ENCODE measurements at regions not wholly inside any gene's neighbourhood (a gene's known extent, or its start where the extent isn't known, plus 50 kb on each side); places are given as distances from the start of the nearest gene placed in this dataset.

DNA sequence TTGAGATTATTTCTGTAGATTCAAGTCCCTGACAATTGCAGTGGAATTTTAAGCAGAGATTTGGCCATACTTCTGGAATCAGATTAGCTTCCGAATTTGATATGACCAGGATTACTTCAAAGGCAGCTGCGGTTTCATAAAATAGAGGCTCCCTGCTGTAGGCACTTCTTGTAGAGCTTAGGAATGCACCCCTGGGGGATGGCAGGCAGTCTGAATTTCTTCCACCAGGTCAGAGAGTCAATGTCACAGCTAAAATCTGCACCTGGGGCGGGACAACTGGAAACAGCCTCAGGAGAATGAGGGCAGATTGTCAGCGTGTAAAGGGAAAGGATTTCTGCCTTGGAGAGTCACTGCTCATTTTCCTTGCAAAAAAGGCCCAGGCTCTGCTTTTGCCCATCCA lies 182.6 kb downstream of the ARRDC4 start:
- H3K4me3 ChIP-seq (ENCODE audit: low read length) = no peak overlapping the region
- TF ChIP-seq, protein P1, sequence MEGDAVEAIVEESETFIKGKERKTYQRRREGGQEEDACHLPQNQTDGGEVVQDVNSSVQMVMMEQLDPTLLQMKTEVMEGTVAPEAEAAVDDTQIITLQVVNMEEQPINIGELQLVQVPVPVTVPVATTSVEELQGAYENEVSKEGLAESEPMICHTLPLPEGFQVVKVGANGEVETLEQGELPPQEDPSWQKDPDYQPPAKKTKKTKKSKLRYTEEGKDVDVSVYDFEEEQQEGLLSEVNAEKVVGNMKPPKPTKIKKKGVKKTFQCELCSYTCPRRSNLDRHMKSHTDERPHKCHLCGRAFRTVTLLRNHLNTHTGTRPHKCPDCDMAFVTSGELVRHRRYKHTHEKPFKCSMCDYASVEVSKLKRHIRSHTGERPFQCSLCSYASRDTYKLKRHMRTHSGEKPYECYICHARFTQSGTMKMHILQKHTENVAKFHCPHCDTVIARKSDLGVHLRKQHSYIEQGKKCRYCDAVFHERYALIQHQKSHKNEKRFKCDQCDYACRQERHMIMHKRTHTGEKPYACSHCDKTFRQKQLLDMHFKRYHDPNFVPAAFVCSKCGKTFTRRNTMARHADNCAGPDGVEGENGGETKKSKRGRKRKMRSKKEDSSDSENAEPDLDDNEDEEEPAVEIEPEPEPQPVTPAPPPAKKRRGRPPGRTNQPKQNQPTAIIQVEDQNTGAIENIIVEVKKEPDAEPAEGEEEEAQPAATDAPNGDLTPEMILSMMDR (conservative IDR thresholded peaks at IDR 0.05; ENCODE audit: low read depth, low read length) = no peak
- no peak for DNase-seq (ENCODE audit: low read depth)

DNA sequence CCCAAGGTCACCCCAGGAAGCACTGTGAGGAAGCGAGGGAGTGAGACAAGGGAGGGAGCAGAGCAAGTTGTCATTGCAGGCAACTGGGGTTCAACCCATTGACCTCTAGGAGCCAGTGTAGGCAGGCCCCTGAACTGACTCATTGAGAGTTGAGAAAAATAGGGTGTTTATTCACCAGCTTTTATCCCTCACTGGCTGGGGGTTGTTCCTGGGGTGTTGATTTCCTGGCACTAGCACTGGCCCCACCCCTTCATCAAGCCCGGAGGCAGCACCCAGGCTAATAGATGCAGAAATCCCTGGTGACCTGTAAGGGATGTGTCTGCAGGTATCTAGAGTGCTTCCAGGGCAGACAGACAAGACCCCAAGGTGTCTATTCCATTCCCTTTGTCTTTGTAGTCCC lies 183.9 kb downstream of the ARRDC4 start:
- no peak for DNase-seq (ENCODE audit: low read depth)
- TF ChIP-seq, protein P1 (conservative IDR thresholded peaks at IDR 0.05; ENCODE audit: low read depth, low read length) = no peak
- no peak overlapping the region for H3K4me3 ChIP-seq (ENCODE audit: low read length)

DNA sequence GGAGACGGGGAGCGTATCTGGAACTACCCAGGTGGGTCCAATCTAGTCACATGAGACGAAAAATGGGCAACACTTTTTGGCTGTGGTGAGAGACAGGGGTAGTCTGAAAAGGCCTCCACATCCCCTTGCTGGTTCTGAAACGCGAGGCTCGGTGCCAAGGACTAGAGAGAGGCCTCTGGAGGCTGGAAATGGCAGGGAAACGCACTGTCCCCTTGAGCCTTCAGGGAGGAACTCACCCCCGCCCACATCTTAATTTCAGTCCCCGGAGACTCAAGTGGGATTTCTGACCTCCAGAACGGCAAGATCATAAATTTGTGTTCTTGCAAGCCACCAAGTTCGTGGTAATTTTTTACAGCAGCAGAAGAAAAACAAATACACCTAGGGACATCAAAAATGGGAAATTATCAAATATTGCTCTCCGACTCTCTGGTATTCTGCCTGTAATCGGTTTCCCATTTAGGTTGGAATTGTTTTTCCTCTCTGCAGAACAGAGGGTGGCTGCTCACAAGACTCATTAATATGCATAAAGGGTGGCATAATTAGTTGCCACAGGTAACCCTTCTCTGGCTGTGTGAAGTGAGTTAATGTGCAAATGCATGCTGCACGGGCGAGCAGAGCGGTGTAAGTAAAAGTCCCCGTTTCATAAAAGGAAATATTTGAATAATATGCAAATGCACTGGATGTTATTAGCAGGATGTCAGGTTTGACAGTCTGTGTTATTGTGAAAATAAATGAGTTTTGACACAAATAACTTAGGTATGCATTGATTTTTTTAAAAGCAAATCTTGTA lies 185.7 kb downstream of the ARRDC4 start:
- DNase-seq (ENCODE audit: low read depth) = no peak
- TF ChIP-seq, protein P1 (conservative IDR thresholded peaks at IDR 0.05; ENCODE audit: low read depth, low read length) = no peak
- H3K4me3 ChIP-seq (ENCODE audit: low read length) = no peak overlapping the region

DNA sequence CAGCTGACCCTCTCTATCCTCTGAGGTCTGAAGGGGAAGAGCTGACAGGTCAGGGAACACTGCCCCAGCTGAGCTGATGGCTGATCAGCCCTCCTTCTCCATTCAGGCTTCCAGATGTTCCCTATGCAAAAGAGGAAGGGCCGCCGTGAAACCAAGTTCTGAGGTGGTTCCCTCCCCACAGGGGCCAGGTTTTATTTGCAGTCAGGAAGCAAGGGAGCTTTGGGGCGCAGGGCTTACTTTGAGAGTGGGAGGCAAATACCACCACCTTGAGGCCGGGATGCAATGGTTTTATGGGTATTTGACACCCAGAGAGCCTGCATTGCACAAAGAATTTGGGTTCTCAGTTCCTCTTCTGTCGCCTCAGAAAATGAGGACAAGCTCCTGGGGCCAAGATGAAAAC lies 186.9 kb downstream of the ARRDC4 start:
- no peak for DNase-seq (ENCODE audit: low read depth)
- no peak overlapping the region for H3K4me3 ChIP-seq (ENCODE audit: low read length)
- TF ChIP-seq, protein P1 (conservative IDR thresholded peaks at IDR 0.05; ENCODE audit: low read depth, low read length) = no peak

DNA sequence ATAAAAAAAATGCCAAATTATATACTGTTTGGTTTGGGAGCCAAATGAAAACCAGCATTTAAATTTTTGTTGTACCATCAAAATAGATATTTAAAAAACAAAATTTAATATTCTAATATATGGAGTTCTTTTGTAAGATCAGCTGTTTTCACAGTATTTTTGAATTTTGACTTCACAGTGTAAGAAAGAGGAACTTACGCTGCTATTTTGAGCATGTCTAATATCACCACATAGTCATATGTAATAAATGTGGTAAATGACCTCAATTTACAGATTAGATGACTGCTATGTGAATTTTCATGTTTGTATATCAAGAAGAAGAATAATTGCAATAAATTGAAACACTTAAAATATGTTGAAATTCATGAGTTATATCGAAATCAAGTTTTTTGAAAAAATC lies 189.6 kb downstream of the ARRDC4 start:
- TF ChIP-seq, protein P1 (conservative IDR thresholded peaks at IDR 0.05; ENCODE audit: low read depth, low read length) = no peak
- no peak for DNase-seq (ENCODE audit: low read depth)
- no peak overlapping the region for H3K4me3 ChIP-seq (ENCODE audit: low read length)

DNA sequence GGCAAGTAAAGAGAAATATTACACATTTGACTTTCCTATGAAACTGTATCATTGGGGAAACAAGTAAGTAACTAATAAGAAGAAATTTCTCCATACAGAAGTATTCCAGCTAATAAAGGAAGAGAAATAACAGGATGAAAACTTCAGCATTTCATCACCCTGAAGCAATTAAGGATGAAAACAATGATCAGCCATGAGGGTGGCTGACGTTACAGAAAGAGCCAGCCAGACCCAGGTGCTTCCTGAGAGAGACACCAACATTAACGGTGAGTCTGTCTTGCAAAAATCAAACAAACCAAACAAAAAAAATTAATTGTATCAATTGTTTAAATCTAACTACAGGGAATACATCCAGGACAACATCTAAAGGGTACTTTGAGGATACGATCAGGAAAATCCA lies 190.0 kb downstream of the ARRDC4 start:
- TF ChIP-seq, protein P1 (conservative IDR thresholded peaks at IDR 0.05; ENCODE audit: low read depth, low read length) = no peak
- H3K4me3 ChIP-seq (ENCODE audit: low read length) = no peak overlapping the region

DNA sequence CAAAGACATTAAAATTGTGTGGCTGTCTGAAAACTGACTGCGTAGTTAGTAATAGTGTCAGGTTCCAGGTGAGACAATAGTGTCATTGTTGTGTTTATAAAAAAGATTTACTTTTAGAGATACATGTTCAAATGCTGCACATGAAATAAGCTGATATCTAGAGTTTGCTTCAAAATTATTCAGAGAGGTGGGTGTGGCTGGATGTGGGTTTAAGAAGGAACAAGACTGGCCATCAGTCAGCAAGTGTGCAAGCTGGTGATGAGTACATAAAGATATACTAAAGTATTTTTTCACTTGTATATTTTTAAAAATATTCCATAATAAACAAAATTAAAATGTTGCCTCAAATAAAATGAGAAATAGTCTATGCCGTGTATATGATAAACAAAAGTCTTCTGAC lies 190.6 kb downstream of the ARRDC4 start:
- TF ChIP-seq, protein P1 (conservative IDR thresholded peaks at IDR 0.05; ENCODE audit: low read depth, low read length) = no peak
- no peak overlapping the region for H3K4me3 ChIP-seq (ENCODE audit: low read length)
- no peak for DNase-seq (ENCODE audit: low read depth)

More for the DNA sequence above, 190.0 kb downstream of the ARRDC4 start:
- no peak for DNase-seq (ENCODE audit: low read depth)

Measured in retinal pigment epithelial cell (primary cell).